HG03432 (cell line): ENCODE measurements at regions not wholly inside any gene's neighbourhood (a gene's known extent, or its start where the extent isn't known, plus 50 kb on each side); places are given as distances from the start of the nearest gene placed in this dataset.
"Not testable (repeated sequence)": the region's sequence is repeated elsewhere in the genome, so short reads cannot be mapped to it uniquely, and the experiment has no call there.

ENCODE experiments used
- ATAC-seq: cut with Tn5 transposase; IDR thresholded peaks from one replicate; pipeline ENCODE4 v1.9.1; 2021; ENCODE audit warnings: mild to moderate bottlenecking, moderate library complexity; ENCODE audit not compliant: unreplicated experiment

- no peak for ATAC-seq
Observed at GRCh38 chr17:51347851-51348584, 87.7 kb downstream of the UTP18 start.

- ATAC-seq = no peak
Observed at GRCh38 chr17:51351080-51351479, 90.7 kb downstream of the UTP18 start.

- ATAC-seq = no peak
Observed at GRCh38 chr17:51351890-51352289, 91.5 kb downstream of the UTP18 start.

- ATAC-seq = no peak
Observed at GRCh38 chr17:51352798-51353197, 92.5 kb downstream of the UTP18 start.

GRCh38 chr17:51353296-51353695 is 93.0 kb downstream of the UTP18 start:
- no peak for ATAC-seq

GRCh38 chr17:51354936-51355335 is 94.6 kb downstream of the UTP18 start:
- no peak for ATAC-seq

GRCh38 chr17:51355441-51356410 is 95.4 kb downstream of the UTP18 start:
- no peak for ATAC-seq

GRCh38 chr17:51359055-51359454 is 98.7 kb downstream of the UTP18 start:
- ATAC-seq = no peak

- ATAC-seq = no peak
Observed at GRCh38 chr17:51362811-51363585, 102.7 kb downstream of the UTP18 start.

- ATAC-seq = no peak
Observed at GRCh38 chr17:51365090-51365489, 104.7 kb downstream of the UTP18 start.

GRCh38 chr17:51366866-51367265 is 106.5 kb downstream of the UTP18 start:
- no peak for ATAC-seq

- ATAC-seq = not testable (repeated sequence)
Observed at GRCh38 chr17:51367836-51368235, 107.5 kb downstream of the UTP18 start.

GRCh38 chr17:51371732-51372151 is 111.4 kb downstream of the UTP18 start:
- ATAC-seq = peak; percentile 64

- ATAC-seq = peak; percentile 86
Observed at GRCh38 chr17:51372345-51373004, 112.1 kb downstream of the UTP18 start.

GRCh38 chr17:51373489-51374152 is 113.3 kb downstream of the UTP18 start:
- ATAC-seq = no peak

GRCh38 chr17:51374209-51374608 is 113.9 kb downstream of the UTP18 start:
- no peak for ATAC-seq

- no peak for ATAC-seq
Observed at GRCh38 chr17:51375771-51376170, 115.4 kb downstream of the UTP18 start.

GRCh38 chr17:51376739-51377138 is 116.4 kb downstream of the UTP18 start:
- no peak for ATAC-seq

GRCh38 chr17:51381262-51381661 is 120.9 kb downstream of the UTP18 start:
- no peak for ATAC-seq

- ATAC-seq = no peak
Observed at GRCh38 chr17:51385208-51385607, 124.9 kb downstream of the UTP18 start.
